Endodermal cell (in vitro differentiated cells): ENCODE measurements at regions not wholly inside any gene's neighbourhood (a gene's known extent, or its start where the extent isn't known, plus 50 kb on each side); places are given as distances from the start of the nearest gene placed in this dataset.

Experiments
- DNase-seq: peaks from one replicate; pipeline ENCODE4 v3.0.0-alpha.2; 2017
- H3K27ac ChIP-seq: 2 replicates; pipeline ENCODE4 v1.5.1; 2013; ENCODE audit warnings: mild to moderate bottlenecking, low read depth, low read length, moderate library complexity
- H3K27me3 ChIP-seq: 2 replicates; pipeline ENCODE4 v1.6.1; 2013; ENCODE audit warnings: mild to moderate bottlenecking, low read length, moderate library complexity; ENCODE audit not compliant: insufficient read depth, control insufficient read depth, poor library complexity, severe bottlenecking
- H3K36me3 ChIP-seq: 2 replicates; pipeline ENCODE4 v1.7.0; 2013; ENCODE audit warnings: mild to moderate bottlenecking, low read length, moderate library complexity; ENCODE audit not compliant: control insufficient read depth, insufficient read depth
- H3K4me1 ChIP-seq: one replicate; pipeline ENCODE4 v1.7.0; 2013; ENCODE audit warnings: low read length; ENCODE audit not compliant: control insufficient read depth, insufficient read depth
- H3K4me3 ChIP-seq: 2 replicates; pipeline ENCODE4 v1.5.1; 2013; ENCODE audit warnings: mild to moderate bottlenecking, low read length, moderate library complexity
- H3K9ac ChIP-seq: 2 replicates; pipeline ENCODE4 v1.6.1; 2013; ENCODE audit warnings: mild to moderate bottlenecking, low read length, moderate library complexity; ENCODE audit not compliant: poor library complexity, severe bottlenecking; ENCODE audit errors: extremely low read depth
- H3K9me3 ChIP-seq: 2 replicates; pipeline ENCODE4 v1.6.1; 2013; ENCODE audit warnings: mild to moderate bottlenecking, low read length, moderate library complexity; ENCODE audit not compliant: control insufficient read depth
- H3K27ac Mint-ChIP-seq: 2 replicates; pipeline ENCODE4 v1.8.0; 2020; ENCODE audit warnings: mixed read lengths
- H3K27me3 Mint-ChIP-seq: 2 replicates; pipeline ENCODE4 v1.8.0; 2021; ENCODE audit warnings: mild to moderate bottlenecking, mixed read lengths; ENCODE audit not compliant: insufficient read depth
- H3K36me3 Mint-ChIP-seq: 2 replicates; pipeline ENCODE4 v1.8.0; 2020; ENCODE audit warnings: low read depth, mixed read lengths
- H3K4me1 Mint-ChIP-seq: 2 replicates; pipeline ENCODE4 v1.8.0; 2020; ENCODE audit warnings: mixed read lengths
- H3K4me3 Mint-ChIP-seq: 2 replicates; pipeline ENCODE4 v1.8.0; 2020; ENCODE audit warnings: mild to moderate bottlenecking, moderate library complexity, mixed read lengths
- H3K9me3 Mint-ChIP-seq: 2 replicates; pipeline ENCODE4 v1.8.0; 2020; ENCODE audit warnings: mild to moderate bottlenecking, mixed read lengths
- CTCF ChIP-seq: fragments of 200-600 bp; sonication (generic); conservative IDR thresholded peaks from 2 replicates; pipeline ENCODE4 v1.5.0; 2021; ENCODE audit warnings: antibody characterized with exemption, mild to moderate bottlenecking
- WGBS, 2 experiments: methylation state at CpG; one replicate each; pipeline versions ENCODE4 v1.1.5 to v1.1.7; 2013; ENCODE audit warnings: missing lambda C conversion rate in 2 of 2, mixed read lengths in 1 of 2; ENCODE audit not compliant: insufficient coverage in 1 of 2, insufficient read length in 1 of 2; 5-methylcytosine and 5-hydroxymethylcytosine counted together

GRCh38 chr5:74152625-74153254, 487.8 kb downstream of the ENC1 start:
- no peak overlapping the region for H3K27ac Mint-ChIP-seq
- TF ChIP-seq CTCF: no peak
- no peaks in the 10 kb centered on the region for H3K9me3 Mint-ChIP-seq
- H3K27me3 Mint-ChIP-seq: no peaks in the 10 kb centered on the region
- H3K9ac ChIP-seq: no peak overlapping the region
- no peak overlapping the region for H3K4me3 ChIP-seq
- no peaks in the 10 kb centered on the region for H3K36me3 Mint-ChIP-seq
- no peaks in the 10 kb centered on the region for H3K9me3 ChIP-seq
- no peak overlapping the region for H3K27ac ChIP-seq
- 93 to 97% methylated on average over 6 of the region's 6 CpGs for WGBS, 2 experiments
- H3K36me3 ChIP-seq: no peaks in the 10 kb centered on the region
- no peaks in the 10 kb centered on the region for H3K27me3 ChIP-seq
- no peaks in the 10 kb centered on the region for H3K4me1 Mint-ChIP-seq
- no peak for DNase-seq
- no peaks in the 10 kb centered on the region for H3K4me1 ChIP-seq
- no peak overlapping the region for H3K4me3 Mint-ChIP-seq

GRCh38 chr5:74152136-74152535, 488.4 kb downstream of the ENC1 start:
- Mint-ChIP-seq H3K36me3 (no peaks in the 10 kb centered on the region), H3K4me3 (no peak overlapping the region), H3K27ac (no peak overlapping the region), H3K4me1 (no peaks in the 10 kb centered on the region), H3K27me3 (no peaks in the 10 kb centered on the region), H3K9me3 (no peaks in the 10 kb centered on the region)
- Histone ChIP-seq H3K36me3 (no peaks in the 10 kb centered on the region), H3K27ac (no peak overlapping the region), H3K9ac (no peak overlapping the region), H3K4me1 (no peaks in the 10 kb centered on the region), H3K9me3 (no peaks in the 10 kb centered on the region), H3K4me3 (no peak overlapping the region), H3K27me3 (no peaks in the 10 kb centered on the region)
- 91 to 100% methylated on average over 2 to 4 of the region's 4 CpGs for WGBS, 2 experiments
- TF ChIP-seq CTCF: no peak
- DNase-seq: no peak

- H3K27me3 Mint-ChIP-seq: no peaks in the 10 kb centered on the region
- H3K36me3 Mint-ChIP-seq: no peaks in the 10 kb centered on the region
- no peaks in the 10 kb centered on the region for H3K27me3 ChIP-seq
- WGBS, 2 experiments: 87% methylated on average over 3 of the region's 3 CpGs; no CpG with 5 or more reads in 1 of the 2 experiments
- H3K9me3 ChIP-seq: no peaks in the 10 kb centered on the region
- no peak for DNase-seq
- TF ChIP-seq CTCF: no peak
- no peaks in the 10 kb centered on the region for H3K4me1 ChIP-seq
- H3K4me3 Mint-ChIP-seq: no peak overlapping the region
- no peak overlapping the region for H3K4me3 ChIP-seq
- H3K27ac ChIP-seq: no peak overlapping the region
- no peaks in the 10 kb centered on the region for H3K36me3 ChIP-seq
- H3K9ac ChIP-seq: no peak overlapping the region
- H3K27ac Mint-ChIP-seq: no peak overlapping the region
- H3K9me3 Mint-ChIP-seq: no peaks in the 10 kb centered on the region
- no peaks in the 10 kb centered on the region for H3K4me1 Mint-ChIP-seq
These were observed 491.1 kb downstream of the ENC1 start for GRCh38 chr5:74149395-74149794.
